GM18502 (cell line): ENCODE measurements at regions not wholly inside any gene's neighbourhood (a gene's known extent, or its start where the extent isn't known, plus 50 kb on each side); places are given as distances from the start of the nearest gene placed in this dataset.

Source experiments
- ATAC-seq: cut with Tn5 transposase; IDR thresholded peaks from one replicate; pipeline ENCODE4 v1.9.1; 2021; ENCODE audit warnings: mild to moderate bottlenecking; ENCODE audit not compliant: unreplicated experiment, poor library complexity

- ATAC-seq, result no peak
These were observed 490.9 kb upstream of the JARID2 start for GRCh38 chr6:14754751-14755513.

- ATAC-seq, result no peak
These were observed 489.5 kb upstream of the JARID2 start for GRCh38 chr6:14756340-14756739.

- no peak for ATAC-seq
These were observed 488.9 kb upstream of the JARID2 start for GRCh38 chr6:14757014-14757413.

- no peak for ATAC-seq
These were observed 488.5 kb upstream of the JARID2 start for GRCh38 chr6:14757418-14757817.

GRCh38 chr6:14758421-14759081 lies 487.3 kb upstream of the JARID2 start:
- no peak for ATAC-seq

- no peak for ATAC-seq
These were observed 485.7 kb upstream of the JARID2 start for GRCh38 chr6:14759976-14760672.

- ATAC-seq, result no peak
These were observed 483.8 kb upstream of the JARID2 start for GRCh38 chr6:14762077-14762476.

GRCh38 chr6:14763139-14763538 lies 482.7 kb upstream of the JARID2 start:
- ATAC-seq, result no peak

GRCh38 chr6:14763616-14764015 lies 482.3 kb upstream of the JARID2 start:
- ATAC-seq, result no peak

GRCh38 chr6:14765106-14765505 lies 480.8 kb upstream of the JARID2 start:
- no peak for ATAC-seq

GRCh38 chr6:14765721-14766390 lies 480.0 kb upstream of the JARID2 start:
- no peak for ATAC-seq

GRCh38 chr6:14766391-14766994 lies 479.4 kb upstream of the JARID2 start:
- ATAC-seq, result no peak

GRCh38 chr6:14767226-14767625 lies 478.6 kb upstream of the JARID2 start:
- ATAC-seq, result no peak

- ATAC-seq, result no peak
These were observed 475.8 kb upstream of the JARID2 start for GRCh38 chr6:14770040-14770439.

- no peak for ATAC-seq
These were observed 475.3 kb upstream of the JARID2 start for GRCh38 chr6:14770572-14770971.

GRCh38 chr6:14771016-14771415 lies 474.9 kb upstream of the JARID2 start:
- no peak for ATAC-seq

GRCh38 chr6:14772188-14772587 lies 473.7 kb upstream of the JARID2 start:
- ATAC-seq, result no peak

GRCh38 chr6:14775528-14775927 lies 470.3 kb upstream of the JARID2 start:
- ATAC-seq, result no peak

- ATAC-seq, result no peak
These were observed 469.6 kb upstream of the JARID2 start for GRCh38 chr6:14776307-14776706.

GRCh38 chr6:14781772-14782525 lies 463.9 kb upstream of the JARID2 start:
- no peak for ATAC-seq
